ENCODE measurements at regions not wholly inside any gene's neighbourhood (a gene's known extent, or its start where the extent isn't known, plus 50 kb on each side); places are given as distances from the start of the nearest gene placed in this dataset.

DNA sequence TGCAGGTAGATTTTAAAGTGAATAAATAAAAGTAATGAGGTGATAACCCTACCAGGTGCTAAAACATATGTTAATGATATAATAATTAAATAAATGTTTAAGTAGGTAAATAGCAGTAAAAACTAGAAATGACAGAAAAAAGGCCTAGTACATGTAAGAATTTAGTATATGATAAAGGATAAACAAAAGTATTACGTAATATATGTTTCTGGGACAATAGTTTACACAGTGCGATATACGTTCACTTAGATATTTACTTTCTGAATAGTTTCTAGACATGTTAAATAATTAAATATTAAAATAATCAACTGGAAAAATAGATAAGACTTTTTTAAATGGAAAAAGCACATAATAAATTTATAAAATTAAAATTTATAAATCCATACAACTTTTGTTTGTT is 340.9 kb downstream of the LIG4 start:
- no peak for TF ChIP-seq POLR2A (IDR thresholded peaks at IDR 0.05)
- TF ChIP-seq, protein P1, sequence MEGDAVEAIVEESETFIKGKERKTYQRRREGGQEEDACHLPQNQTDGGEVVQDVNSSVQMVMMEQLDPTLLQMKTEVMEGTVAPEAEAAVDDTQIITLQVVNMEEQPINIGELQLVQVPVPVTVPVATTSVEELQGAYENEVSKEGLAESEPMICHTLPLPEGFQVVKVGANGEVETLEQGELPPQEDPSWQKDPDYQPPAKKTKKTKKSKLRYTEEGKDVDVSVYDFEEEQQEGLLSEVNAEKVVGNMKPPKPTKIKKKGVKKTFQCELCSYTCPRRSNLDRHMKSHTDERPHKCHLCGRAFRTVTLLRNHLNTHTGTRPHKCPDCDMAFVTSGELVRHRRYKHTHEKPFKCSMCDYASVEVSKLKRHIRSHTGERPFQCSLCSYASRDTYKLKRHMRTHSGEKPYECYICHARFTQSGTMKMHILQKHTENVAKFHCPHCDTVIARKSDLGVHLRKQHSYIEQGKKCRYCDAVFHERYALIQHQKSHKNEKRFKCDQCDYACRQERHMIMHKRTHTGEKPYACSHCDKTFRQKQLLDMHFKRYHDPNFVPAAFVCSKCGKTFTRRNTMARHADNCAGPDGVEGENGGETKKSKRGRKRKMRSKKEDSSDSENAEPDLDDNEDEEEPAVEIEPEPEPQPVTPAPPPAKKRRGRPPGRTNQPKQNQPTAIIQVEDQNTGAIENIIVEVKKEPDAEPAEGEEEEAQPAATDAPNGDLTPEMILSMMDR (IDR thresholded peaks at IDR 0.05) = no peak
